Ovary (tissue), 3 donors: ENCODE measurements at regions not wholly inside any gene's neighbourhood (a gene's known extent, or its start where the extent isn't known, plus 50 kb on each side); places are given as distances from the start of the nearest gene placed in this dataset.

Experiments used
- CTCF ChIP-seq, 3 donors: fragments of 450-650 bp in 2 of 3; fragments of 200-600 bp in 1 of 3; IDR thresholded peaks; one replicate each; pipeline versions ENCODE4 v1.5.1 to v1.8.0; 2016 to 2022; ENCODE audit warnings: antibody characterized with exemption in 3 of 3, mild to moderate bottlenecking in 1 of 3
- EP300 ChIP-seq: sonication (generic); formaldehyde crosslinking; IDR thresholded peaks from one replicate; pipeline ENCODE4 v1.6.1; 2017; ENCODE audit warnings: antibody characterized with exemption
- POLR2A ChIP-seq: fragments of 450-650 bp; IDR thresholded peaks from one replicate; pipeline ENCODE4 v1.6.1; 2017; ENCODE audit warnings: antibody characterized with exemption, mild to moderate bottlenecking, moderate library complexity
- donor health status: DM: no; HTN: no; CAD: no.

- TF ChIP-seq CTCF (IDR thresholded peaks at IDR 0.05) (no peak), EP300 (no peak), POLR2A (no peak)
These were observed 612.7 kb upstream of the ZWINT start for GRCh38 chr10:56973766-56974165.
